ENCODE measurements at regions not wholly inside any gene's neighbourhood (a gene's known extent, or its start where the extent isn't known, plus 50 kb on each side); places are given as distances from the start of the nearest gene placed in this dataset.

DNA sequence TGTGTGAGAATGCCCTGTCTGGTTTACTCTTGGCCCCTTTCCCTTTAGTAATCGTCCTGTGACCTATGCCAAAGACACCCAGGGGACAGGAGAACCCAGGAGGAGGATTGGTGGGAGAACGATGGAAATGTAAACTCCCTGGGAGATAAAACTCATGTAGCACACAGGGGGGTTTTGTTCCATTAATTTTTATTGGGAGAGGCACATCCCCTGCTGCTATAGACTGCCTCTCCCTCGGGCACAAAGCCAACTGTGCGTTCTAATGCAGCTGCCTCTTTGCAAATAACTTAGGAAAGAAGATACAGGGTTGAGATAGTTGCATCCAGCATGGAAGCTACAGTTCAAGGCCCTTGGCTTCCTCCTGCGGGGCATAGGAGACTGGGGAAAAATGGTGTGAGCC lies 489.6 kb downstream of the SLC4A3 start:
- TF ChIP-seq GTF2F1 (IDR thresholded peaks at IDR 0.05; ENCODE audit: low read length) (no peak), CEBPB (IDR thresholded peaks at IDR 0.05; ENCODE audit: borderline replicate concordance, low read depth, low read length) (no peak), ZNF350 (CRISPR knock-in tag; IDR thresholded peaks at IDR 0.05; ENCODE audit: borderline replicate concordance, low read depth) (no peak), NFYB (CRISPR knock-in tag; IDR thresholded peaks at IDR 0.05) (no peak)
- TF ChIP-seq, protein P1, sequence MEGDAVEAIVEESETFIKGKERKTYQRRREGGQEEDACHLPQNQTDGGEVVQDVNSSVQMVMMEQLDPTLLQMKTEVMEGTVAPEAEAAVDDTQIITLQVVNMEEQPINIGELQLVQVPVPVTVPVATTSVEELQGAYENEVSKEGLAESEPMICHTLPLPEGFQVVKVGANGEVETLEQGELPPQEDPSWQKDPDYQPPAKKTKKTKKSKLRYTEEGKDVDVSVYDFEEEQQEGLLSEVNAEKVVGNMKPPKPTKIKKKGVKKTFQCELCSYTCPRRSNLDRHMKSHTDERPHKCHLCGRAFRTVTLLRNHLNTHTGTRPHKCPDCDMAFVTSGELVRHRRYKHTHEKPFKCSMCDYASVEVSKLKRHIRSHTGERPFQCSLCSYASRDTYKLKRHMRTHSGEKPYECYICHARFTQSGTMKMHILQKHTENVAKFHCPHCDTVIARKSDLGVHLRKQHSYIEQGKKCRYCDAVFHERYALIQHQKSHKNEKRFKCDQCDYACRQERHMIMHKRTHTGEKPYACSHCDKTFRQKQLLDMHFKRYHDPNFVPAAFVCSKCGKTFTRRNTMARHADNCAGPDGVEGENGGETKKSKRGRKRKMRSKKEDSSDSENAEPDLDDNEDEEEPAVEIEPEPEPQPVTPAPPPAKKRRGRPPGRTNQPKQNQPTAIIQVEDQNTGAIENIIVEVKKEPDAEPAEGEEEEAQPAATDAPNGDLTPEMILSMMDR (CRISPR knock-in tag; IDR thresholded peaks at IDR 0.05): no peak
